BLaER1 treated with 17β-estradiol and CSF1 and Interleukin-3, amounts not matched to agents 10 nM and 100 nM (cell line): ENCODE measurements at regions not wholly inside any gene's neighbourhood (a gene's known extent, or its start where the extent isn't known, plus 50 kb on each side); places are given as distances from the start of the nearest gene placed in this dataset.

ENCODE experiments used
- H3K27ac ChIP-seq, 11 experiments: shearing (Covaris generic); formaldehyde crosslinking; 2 replicates each; pipeline ENCODE4 v1.8.1; 2022
- H3K27me3 ChIP-seq, 11 experiments: shearing (Covaris generic); formaldehyde crosslinking; 2 replicates each; pipeline ENCODE4 v1.8.1; 2022
- H3K36me3 ChIP-seq, 11 experiments: shearing (Covaris generic); formaldehyde crosslinking; 2 replicates each; pipeline ENCODE4 v1.8.1; 2022
- H3K4me1 ChIP-seq, 10 experiments: shearing (Covaris generic); formaldehyde crosslinking; 2 replicates each; pipeline ENCODE4 v1.8.1; 2022
- H3K4me2 ChIP-seq, 11 experiments: shearing (Covaris generic); formaldehyde crosslinking; 2 replicates each; pipeline ENCODE4 v1.8.1; 2022
- H3K4me3 ChIP-seq, 10 experiments: shearing (Covaris generic); formaldehyde crosslinking; 2 replicates each; pipeline ENCODE4 v1.8.1; 2022
- H3K9ac ChIP-seq, 11 experiments: shearing (Covaris generic); formaldehyde crosslinking; 2 replicates each; pipeline ENCODE4 v1.8.1; 2022
- H3K9me3 ChIP-seq, 11 experiments: shearing (Covaris generic); formaldehyde crosslinking; replicated peaks in 1 of 11; 2 replicates each; pipeline ENCODE4 v1.8.1; 2022
- H4K20me1 ChIP-seq, 11 experiments: shearing (Covaris generic); formaldehyde crosslinking; 2 replicates each; pipeline ENCODE4 v1.8.1; 2022
- Cebpa-rat ChIP-seq, 11 experiments: shearing (Covaris generic); IDR thresholded peaks; 2 replicates each; pipeline ENCODE4 v1.8.1; 2022

- Histone ChIP-seq H3K27ac (no peak overlapping the region), H3K4me3 (no peak overlapping the region), H3K4me2 (no peak overlapping the region), H3K9me3 (peaks cover 25 to 39% (median 34%) of the 10 kb centered on the region in 11 experiments), H4K20me1 (no peaks in the 10 kb centered on the region), H3K36me3 (peaks cover 0 to 9% (median 0%) of the 10 kb centered on the region in 11 experiments; a peak in 3 of 22 replicates), H3K27me3 (no peaks in the 10 kb centered on the region), H3K9ac (no peak overlapping the region), H3K4me1 (no peaks in the 10 kb centered on the region)
- no peak for TF ChIP-seq Cebpa-rat (IDR thresholded peaks at IDR 0.05)
Observed at GRCh38 chr18:42137693-42138375, 182.8 kb downstream of the PIK3C3 start.

DNA sequence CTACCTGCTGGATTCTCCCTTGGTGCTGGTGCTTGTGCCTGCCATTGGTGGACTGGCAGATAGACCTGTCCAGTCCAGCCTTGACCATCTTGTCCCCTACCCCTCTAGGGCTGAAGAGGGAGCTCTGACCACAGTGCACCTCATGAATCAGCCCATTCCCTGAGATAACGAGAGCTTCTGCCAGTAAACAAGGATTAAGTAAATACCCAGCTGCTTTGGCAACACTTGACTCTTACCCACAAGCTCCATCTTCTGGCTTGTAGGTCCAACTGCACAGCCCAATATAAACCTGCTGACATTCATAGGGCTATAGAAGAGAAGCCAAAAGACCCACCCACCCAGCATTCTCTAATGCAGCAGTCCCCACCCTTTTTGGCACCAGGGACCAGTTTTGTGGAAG, 186.4 kb downstream of the PIK3C3 start:
- H3K36me3 ChIP-seq, result peaks cover 0 to 9% (median 0%) of the 10 kb centered on the region in 11 experiments; a peak in 3 of 22 replicates
- no peaks in the 10 kb centered on the region for H4K20me1 ChIP-seq
- H3K9me3 ChIP-seq, result peaks cover 25 to 42% (median 34%) of the 10 kb centered on the region in 11 experiments
- H3K27ac ChIP-seq, result no peak overlapping the region
- no peak overlapping the region for H3K4me2 ChIP-seq
- H3K9ac ChIP-seq, result no peak overlapping the region
- H3K27me3 ChIP-seq, result no peaks in the 10 kb centered on the region
- TF ChIP-seq Cebpa-rat (IDR thresholded peaks at IDR 0.05), result no peak
- no peaks in the 10 kb centered on the region for H3K4me1 ChIP-seq
- no peak overlapping the region for H3K4me3 ChIP-seq

DNA sequence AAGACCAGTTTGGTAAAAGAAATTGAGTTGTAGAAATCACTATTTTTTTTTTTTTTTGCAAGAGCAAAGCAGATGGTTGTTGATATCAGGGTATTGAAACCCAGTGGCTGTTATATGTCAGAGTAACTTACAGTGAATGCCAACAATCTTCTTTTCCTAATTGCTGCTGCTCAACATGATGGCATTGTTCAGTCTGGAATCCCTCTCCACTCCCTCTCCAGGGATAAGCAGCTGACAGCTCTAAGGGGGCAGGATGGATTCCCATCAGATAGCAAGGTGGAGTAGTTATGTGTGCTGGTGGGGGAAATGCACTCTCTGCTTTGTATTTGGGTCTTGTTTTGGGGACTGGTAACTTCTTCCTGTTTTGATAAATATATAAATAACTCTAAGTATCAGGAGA, 200.0 kb downstream of the PIK3C3 start:
- Histone ChIP-seq H3K4me1 (no peaks in the 10 kb centered on the region), H4K20me1 (no peaks in the 10 kb centered on the region), H3K9me3 (no peaks in the 10 kb centered on the region), H3K36me3 (no peaks in the 10 kb centered on the region), H3K4me3 (no peak overlapping the region), H3K27ac (no peak overlapping the region), H3K4me2 (no peak overlapping the region), H3K9ac (no peak overlapping the region), H3K27me3 (no peaks in the 10 kb centered on the region)
- TF ChIP-seq Cebpa-rat (IDR thresholded peaks at IDR 0.05), result no peak

- H3K4me1 ChIP-seq, result no peaks in the 10 kb centered on the region
- H3K27me3 ChIP-seq, result no peaks in the 10 kb centered on the region
- TF ChIP-seq Cebpa-rat (IDR thresholded peaks at IDR 0.05), result no peak
- H3K4me3 ChIP-seq, result no peak overlapping the region
- H3K36me3 ChIP-seq, result no peaks in the 10 kb centered on the region
- H3K27ac ChIP-seq, result no peak overlapping the region
- no peaks in the 10 kb centered on the region for H3K9me3 ChIP-seq
- no peak overlapping the region for H3K4me2 ChIP-seq
- H3K9ac ChIP-seq, result no peak overlapping the region
- no peaks in the 10 kb centered on the region for H4K20me1 ChIP-seq
Observed at GRCh38 chr18:42156281-42156680, 201.2 kb downstream of the PIK3C3 start.

DNA sequence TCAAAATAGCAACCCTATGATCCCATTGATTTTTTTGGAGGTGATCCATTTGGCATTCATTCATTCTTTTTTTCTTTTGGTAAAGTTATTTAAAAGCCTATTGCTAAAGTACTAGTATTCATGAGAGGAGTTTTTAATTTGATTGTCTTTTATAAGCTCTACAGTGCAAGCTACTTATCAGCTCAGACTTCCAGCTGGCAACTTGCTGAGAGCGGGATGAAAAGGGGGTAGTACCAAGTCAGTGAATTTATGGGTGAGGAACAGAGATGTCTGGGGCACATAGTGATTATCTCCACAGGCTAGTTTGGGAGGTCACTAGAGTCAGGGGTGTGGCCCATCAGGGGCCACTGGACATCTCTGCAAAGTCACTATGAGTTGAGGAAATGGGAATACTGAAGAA, 202.4 kb downstream of the PIK3C3 start:
- no peaks in the 10 kb centered on the region for H3K4me1 ChIP-seq
- H3K27me3 ChIP-seq, result no peaks in the 10 kb centered on the region
- no peak overlapping the region for H3K27ac ChIP-seq
- H3K36me3 ChIP-seq, result no peaks in the 10 kb centered on the region
- no peak overlapping the region for H3K4me2 ChIP-seq
- no peak overlapping the region for H3K9ac ChIP-seq
- H3K4me3 ChIP-seq, result no peak overlapping the region
- no peak for TF ChIP-seq Cebpa-rat (IDR thresholded peaks at IDR 0.05)
- H4K20me1 ChIP-seq, result no peaks in the 10 kb centered on the region
- H3K9me3 ChIP-seq, result no peaks in the 10 kb centered on the region

- no peak overlapping the region for H3K9ac ChIP-seq
- H3K4me2 ChIP-seq, result no peak overlapping the region
- H3K36me3 ChIP-seq, result no peaks in the 10 kb centered on the region
- H3K27ac ChIP-seq, result no peak overlapping the region
- no peak overlapping the region for H3K4me3 ChIP-seq
- no peaks in the 10 kb centered on the region for H4K20me1 ChIP-seq
- TF ChIP-seq Cebpa-rat (IDR thresholded peaks at IDR 0.05), result no peak
- H3K27me3 ChIP-seq, result no peaks in the 10 kb centered on the region
- no peaks in the 10 kb centered on the region for H3K9me3 ChIP-seq
- no peaks in the 10 kb centered on the region for H3K4me1 ChIP-seq
Observed at GRCh38 chr18:42157878-42158277, 202.8 kb downstream of the PIK3C3 start.

GRCh38 chr18:42159146-42159545, 204.1 kb downstream of the PIK3C3 start:
- H3K4me1 ChIP-seq, result no peaks in the 10 kb centered on the region

GRCh38 chr18:42163321-42163720, 208.3 kb downstream of the PIK3C3 start:
- Histone ChIP-seq H3K9ac (no peak overlapping the region), H3K9me3 (no peaks in the 10 kb centered on the region), H3K4me2 (no peak overlapping the region), H4K20me1 (no peaks in the 10 kb centered on the region; a peak in 1 of 22 replicates), H3K27me3 (no peaks in the 10 kb centered on the region), H3K4me1 (no peaks in the 10 kb centered on the region), H3K4me3 (no peak overlapping the region), H3K27ac (no peak overlapping the region), H3K36me3 (no peaks in the 10 kb centered on the region)
- TF ChIP-seq Cebpa-rat (IDR thresholded peaks at IDR 0.05), result no peak

More at GRCh38 chr18:42159146-42159545, 204.1 kb downstream of the PIK3C3 start:
- Histone ChIP-seq H4K20me1 (no peaks in the 10 kb centered on the region), H3K36me3 (no peaks in the 10 kb centered on the region), H3K27ac (no peak overlapping the region), H3K27me3 (no peaks in the 10 kb centered on the region), H3K9ac (no peak overlapping the region), H3K4me3 (no peak overlapping the region), H3K9me3 (no peaks in the 10 kb centered on the region), H3K4me2 (no peak overlapping the region)
- TF ChIP-seq Cebpa-rat (IDR thresholded peaks at IDR 0.05), result no peak

DNA sequence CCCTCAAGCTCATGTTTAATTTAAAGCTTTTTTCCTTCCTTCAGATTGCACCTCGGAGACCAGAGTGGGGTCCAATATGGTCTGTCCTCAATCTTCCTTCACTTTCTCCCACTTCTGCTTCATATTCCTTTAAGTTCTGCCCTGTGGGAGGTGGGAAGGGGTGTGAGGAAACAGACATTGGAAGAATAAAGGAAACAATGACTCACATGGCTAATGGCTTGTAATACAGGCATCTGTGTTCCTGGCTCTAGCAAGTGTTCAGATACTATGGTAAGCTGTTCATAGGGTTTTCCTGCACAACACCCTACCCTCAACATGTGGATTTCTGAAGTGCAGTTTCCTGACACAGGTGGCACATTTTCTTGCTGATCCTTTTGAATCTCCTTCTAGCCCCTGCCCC, 209.5 kb downstream of the PIK3C3 start:
- H4K20me1 ChIP-seq, result no peaks in the 10 kb centered on the region; a peak in 1 of 22 replicates

DNA sequence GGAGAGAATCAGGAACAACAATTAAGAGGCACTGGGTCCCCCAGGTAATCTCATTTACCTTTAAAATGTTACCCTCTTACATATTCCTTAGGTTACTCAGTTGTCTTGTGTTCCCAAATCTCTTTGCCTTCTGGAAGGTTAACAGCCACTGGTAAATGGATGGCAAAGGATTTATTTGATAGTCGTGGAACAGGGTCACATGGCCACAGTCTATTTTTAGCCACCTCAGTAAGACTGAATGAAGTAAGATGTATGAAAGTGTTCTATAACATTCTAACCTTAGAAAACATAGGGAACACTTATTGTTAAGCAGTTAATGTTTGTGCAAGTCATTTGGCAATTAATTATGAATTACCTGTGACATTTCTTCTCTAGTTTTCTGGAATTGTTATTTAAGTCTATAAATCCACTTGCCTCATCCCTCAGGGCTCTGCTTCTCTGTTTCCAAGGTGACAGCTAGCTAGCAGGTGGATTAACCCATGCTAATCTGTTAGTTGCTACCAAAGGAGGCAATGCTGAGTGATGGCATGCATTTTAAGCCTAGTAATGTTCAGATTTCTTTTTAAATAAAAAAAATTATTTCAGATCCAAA, 211.0 kb downstream of the PIK3C3 start:
- H4K20me1 ChIP-seq, result no peaks in the 10 kb centered on the region; a peak in 1 of 22 replicates
- H3K9ac ChIP-seq, result no peak overlapping the region
- H3K36me3 ChIP-seq, result no peaks in the 10 kb centered on the region
- H3K4me2 ChIP-seq, result no peak overlapping the region
- H3K9me3 ChIP-seq, result no peaks in the 10 kb centered on the region
- H3K4me1 ChIP-seq, result no peaks in the 10 kb centered on the region
- TF ChIP-seq Cebpa-rat (IDR thresholded peaks at IDR 0.05), result no peak
- H3K4me3 ChIP-seq, result no peak overlapping the region
- no peak overlapping the region for H3K27ac ChIP-seq
- no peaks in the 10 kb centered on the region for H3K27me3 ChIP-seq

More for the DNA sequence above, 209.5 kb downstream of the PIK3C3 start:
- Histone ChIP-seq H3K4me1 (no peaks in the 10 kb centered on the region), H3K9ac (no peak overlapping the region), H3K27ac (no peak overlapping the region), H3K4me3 (no peak overlapping the region), H3K9me3 (no peaks in the 10 kb centered on the region), H3K27me3 (no peaks in the 10 kb centered on the region), H3K36me3 (no peaks in the 10 kb centered on the region), H3K4me2 (no peak overlapping the region)
- no peak for TF ChIP-seq Cebpa-rat (IDR thresholded peaks at IDR 0.05)
